ENCODE measurements at regions not wholly inside any gene's neighbourhood (a gene's known extent, or its start where the extent isn't known, plus 50 kb on each side); places are given as distances from the start of the nearest gene placed in this dataset.

DNA sequence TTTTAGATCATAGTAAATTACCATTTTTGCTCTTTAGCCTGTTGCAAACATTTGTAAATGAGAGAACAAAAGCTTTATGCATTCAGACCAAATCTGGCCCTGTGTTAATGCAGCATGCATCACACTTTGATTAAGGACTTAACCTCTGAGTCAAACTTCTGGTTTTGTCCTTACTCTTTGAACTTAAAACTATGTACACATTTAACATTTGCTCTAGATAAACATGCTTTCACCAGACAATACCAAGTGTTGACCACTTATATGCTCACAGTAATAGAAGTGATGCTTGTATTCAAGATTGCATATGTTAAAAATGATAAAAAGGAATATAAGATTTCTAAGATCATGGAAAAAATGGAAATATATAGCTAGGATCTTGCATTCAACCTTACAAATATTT is 1095.3 kb downstream of the ADGRL2 start:
- DNase-seq (ENCODE audit: low spot score) = no peak

- DNase-seq (ENCODE audit: low spot score) = no peak
Measured at GRCh38 chr1:82894635-82895034, 1093.9 kb downstream of the ADGRL2 start.

DNA sequence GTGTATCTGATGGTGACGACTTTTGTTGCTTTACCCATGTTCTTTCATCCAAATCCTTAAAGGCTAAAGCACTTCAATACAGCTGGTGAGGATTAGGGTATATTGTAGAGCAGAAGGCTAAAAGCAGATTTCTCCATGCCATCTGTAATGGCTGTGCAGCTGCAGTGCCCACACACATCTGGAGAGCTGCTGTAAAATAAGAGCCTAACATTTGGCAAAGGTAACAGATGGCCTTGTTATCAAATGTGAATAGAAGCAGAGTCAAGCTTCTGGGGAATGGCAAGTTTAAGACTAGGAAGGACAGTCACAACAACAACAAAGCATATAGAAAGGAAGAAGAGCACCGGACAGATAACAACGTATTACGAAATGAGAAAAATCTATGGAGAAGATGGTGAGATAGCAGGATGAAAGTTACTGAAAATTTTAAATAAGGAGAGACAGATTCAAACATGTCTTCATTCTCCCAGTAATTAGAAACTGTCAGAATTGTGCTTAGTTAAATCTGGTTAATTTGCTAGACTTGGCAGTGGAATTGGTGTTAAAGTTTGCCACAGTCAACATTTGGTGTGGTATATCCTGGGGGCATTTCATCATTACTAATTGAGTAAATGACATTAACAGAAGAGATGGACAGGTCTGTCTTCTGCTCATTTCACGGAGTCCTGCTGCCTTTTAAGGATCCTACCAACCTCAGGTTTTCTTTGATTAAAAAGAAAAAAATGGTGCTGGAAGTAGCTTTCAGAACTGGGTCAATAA is 1093.2 kb downstream of the ADGRL2 start:
- no peak for DNase-seq (ENCODE audit: low spot score)

DNA sequence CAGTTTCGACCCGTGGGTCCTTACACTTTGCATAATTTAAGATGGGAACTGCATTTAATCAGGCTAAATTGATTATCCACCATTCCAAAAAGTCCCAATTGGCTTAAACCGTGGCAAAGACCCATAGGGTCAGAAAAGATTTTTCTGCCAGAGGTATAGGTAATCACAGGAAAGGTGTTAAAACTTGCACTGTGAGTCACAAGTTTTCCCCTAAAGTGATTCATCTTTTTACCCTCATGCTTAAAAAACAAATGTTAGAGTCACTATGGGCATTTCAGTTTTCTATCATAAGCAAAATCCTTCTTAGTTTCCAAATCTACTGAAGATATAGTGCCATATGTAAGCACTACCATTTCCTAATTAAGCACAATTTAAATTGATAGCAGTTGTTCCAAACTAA is 1079.8 kb downstream of the ADGRL2 start:
- DNase-seq (ENCODE audit: low spot score) = no peak

GRCh38 chr1:82879701-82880305 is 1079.1 kb downstream of the ADGRL2 start:
- no peak for DNase-seq (ENCODE audit: low spot score)

DNA sequence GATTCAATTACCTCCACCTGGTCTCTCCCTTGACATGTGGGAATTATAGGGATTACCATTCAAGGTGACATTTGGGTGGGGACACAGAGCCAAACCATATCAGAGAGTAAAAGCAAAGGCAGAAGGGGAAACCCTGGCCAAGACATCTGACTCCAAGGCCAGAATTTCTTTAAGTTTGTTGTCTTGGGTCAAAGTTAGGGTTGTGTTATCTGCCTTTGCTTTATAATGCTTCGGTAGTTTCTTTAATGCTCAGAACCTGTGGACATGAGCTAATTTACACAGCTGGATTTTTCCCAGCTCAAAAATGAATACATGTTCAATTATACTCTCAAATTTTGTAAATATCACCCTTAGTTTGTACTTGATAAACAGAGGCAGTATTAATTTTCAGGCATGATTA is 1074.4 kb downstream of the ADGRL2 start:
- no peak for DNase-seq (ENCODE audit: low spot score)

- no peak for DNase-seq (ENCODE audit: low spot score)
Measured at GRCh38 chr1:82874041-82874440, 1073.3 kb downstream of the ADGRL2 start.

DNA sequence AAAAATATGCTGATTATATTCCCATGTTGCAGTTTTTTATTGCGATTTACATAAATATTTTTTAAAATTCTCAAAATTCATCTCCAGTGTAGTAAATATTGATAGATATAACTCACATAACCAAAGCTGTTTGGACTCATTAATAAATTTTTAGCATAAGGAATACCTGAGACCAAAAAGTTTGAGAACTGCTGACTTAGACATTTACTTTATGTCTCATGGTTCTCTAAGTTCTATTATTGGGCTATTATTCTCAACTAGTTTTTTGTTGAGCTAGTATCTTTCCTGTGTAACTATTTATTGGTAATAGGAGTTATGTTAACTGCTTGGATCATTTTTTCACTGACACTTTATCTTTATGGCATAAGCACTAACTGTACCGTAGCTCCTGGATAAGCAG is 1069.6 kb downstream of the ADGRL2 start:
- no peak for DNase-seq (ENCODE audit: low spot score)

DNA sequence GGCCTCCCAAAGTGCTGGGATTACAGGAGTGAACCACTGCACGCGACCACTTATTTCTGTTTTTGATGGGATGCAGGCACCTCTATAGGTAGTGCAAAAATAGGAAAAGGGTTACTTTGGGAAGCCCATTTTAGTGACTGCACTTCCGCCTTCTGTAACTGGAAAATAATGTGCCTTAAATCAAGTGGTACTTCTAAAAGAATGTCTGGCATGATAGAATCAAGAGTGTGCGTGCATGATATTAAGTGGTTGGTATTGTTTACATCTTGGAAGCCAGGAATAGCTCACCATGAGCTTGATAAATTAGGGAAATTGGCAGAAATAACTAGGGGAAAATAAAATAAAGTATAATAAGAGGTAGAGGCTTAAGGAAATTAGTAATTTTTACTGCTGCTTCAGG is 1067.0 kb downstream of the ADGRL2 start:
- DNase-seq (ENCODE audit: low spot score) = no peak

GRCh38 chr1:82861749-82862148 is 1061.0 kb downstream of the ADGRL2 start:
- no peak for DNase-seq (ENCODE audit: low spot score)

DNA sequence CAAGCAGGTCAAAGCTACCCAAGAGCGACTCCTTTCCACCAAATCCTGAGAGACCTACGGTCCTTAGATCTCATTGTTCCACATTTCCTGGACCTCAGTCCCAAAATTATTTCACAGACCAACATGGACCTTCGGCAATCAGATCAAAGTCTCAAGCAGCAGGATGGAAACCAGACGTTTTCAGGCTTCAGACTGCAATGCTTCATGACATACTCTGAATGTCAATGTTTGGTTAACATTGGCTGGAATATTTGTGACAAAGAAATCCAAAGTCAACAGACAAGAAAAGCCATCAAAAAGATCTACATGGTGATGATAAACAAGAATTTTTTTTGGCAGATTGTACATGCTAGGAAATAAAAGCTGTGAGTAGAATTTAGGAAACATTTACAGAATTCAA is 1057.3 kb downstream of the ADGRL2 start:
- DNase-seq (ENCODE audit: low spot score) = no peak

DNA sequence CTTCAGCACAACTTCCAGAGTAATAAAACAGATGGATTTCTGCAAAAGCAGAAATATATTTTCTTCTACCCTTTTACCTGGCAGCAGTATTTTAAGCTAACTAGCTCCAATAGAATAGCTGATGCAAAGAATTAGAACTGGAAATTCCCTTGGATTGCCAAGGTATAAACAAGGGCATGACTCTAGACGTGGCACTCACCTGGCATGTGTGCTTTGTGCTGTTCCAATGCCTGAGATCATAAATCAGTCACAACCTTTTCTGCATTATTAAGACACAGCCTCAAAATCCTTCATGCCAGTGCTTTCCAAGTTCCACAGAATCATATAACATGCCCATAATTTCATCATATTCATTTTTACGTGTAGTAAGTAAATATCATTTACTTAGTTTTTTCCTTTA is 1048.7 kb downstream of the ADGRL2 start:
- DNase-seq (ENCODE audit: low spot score) = no peak

DNA sequence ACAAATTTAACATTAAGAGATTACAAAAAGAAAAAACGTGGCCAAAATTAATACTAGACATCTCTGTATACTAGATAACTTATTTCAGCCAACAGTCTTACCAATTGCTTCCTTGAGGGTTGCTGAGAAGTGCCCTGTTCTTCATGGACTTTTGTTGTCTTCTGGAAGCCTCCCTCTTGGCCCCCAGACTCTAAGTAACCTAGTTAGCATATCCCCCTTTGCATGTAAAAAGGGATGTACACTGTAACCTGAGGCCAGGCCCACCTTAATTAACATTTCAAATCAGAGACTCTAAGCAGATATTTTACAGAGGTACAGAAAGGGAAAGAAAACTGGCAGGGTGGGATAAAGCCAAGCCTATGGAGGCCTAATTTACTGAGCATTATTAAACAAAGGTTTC is 1047.3 kb downstream of the ADGRL2 start:
- DNase-seq (ENCODE audit: low spot score) = no peak

DNA sequence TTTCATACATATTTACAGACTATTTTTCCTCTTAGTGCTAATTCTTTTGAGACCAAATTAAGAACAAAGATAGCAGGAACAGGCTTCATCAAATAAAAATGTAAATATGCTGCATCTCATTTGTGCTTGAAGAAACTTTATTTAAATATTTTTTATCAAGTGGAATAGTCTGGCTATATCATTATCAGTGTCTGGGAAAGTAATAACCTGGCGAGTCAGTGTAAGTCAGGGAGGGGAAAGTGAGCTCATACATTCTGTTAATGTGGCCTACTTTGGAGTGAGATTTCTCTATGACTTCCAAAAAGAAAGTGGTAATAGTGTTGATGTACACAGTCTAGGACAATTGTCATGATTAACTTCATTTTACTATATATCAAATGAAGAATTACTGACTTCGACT is 1045.1 kb downstream of the ADGRL2 start:
- DNase-seq (ENCODE audit: low spot score) = no peak

- DNase-seq (ENCODE audit: low spot score) = no peak
Measured at GRCh38 chr1:82844911-82845827, 1044.4 kb downstream of the ADGRL2 start.

DNA sequence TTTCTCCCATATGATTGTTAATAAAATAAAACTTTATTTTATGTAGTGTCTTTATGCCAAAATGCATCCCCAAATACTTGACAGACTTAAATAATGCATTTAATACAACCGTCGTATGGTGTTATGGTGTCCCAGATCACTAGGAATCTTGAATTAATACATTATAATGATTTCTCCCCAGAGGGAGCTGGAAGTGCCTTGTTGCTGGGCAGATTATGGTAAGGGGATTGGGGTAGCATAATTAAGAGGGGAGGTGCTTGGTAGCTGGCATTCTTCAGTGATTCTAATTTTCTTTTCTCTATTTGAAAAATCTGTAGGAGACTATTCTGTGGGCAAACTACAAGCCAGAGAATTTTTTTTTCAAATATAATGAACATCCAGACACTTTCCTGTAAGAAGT is 1043.7 kb downstream of the ADGRL2 start:
- no peak for DNase-seq (ENCODE audit: low spot score)

- no peak for DNase-seq (ENCODE audit: low spot score)
Measured at GRCh38 chr1:82843876-82844275, 1043.1 kb downstream of the ADGRL2 start.

GRCh38 chr1:82840192-82840591 is 1039.5 kb downstream of the ADGRL2 start:
- DNase-seq (ENCODE audit: low spot score) = no peak

DNA sequence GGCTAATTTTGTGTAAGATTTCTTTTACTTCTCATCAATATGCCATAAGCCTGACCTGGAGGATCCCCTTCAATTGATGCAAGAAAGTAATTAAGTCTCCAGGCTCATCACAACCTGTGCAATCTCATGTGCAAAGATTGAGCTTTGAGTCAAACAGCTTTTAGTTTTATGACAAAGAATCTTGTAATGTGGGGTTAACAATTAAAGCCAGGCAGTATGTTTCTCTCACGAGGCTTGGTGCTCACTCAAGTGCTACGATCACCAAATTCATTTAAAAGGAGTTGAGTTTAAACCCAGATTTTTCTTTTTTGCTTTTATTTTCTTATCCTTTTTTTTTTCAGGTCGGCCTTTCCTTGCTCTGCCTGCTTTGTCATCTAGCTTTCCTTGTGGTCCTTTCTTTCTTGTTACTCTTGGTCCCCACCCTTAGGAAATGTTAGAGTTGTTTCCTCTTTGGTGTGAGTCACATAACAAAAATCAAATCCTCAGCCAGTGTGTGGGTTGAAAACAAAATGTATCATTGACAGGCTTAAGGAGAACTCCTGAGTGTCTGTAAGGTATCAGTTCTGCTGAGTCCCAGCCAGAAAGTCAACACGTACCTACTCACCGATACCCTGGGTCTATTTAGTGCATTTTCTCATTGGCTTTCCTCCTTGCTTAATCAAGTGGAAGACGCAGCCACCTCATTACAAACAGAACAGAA is 1037.2 kb downstream of the ADGRL2 start:
- DNase-seq (ENCODE audit: low spot score) = peak; percentile 24

GRCh38 chr1:82836973-82837680 is 1036.4 kb downstream of the ADGRL2 start:
- no peak for DNase-seq (ENCODE audit: low spot score)

GRCh38 chr1:82836213-82836972 is 1035.7 kb downstream of the ADGRL2 start:
- DNase-seq (ENCODE audit: low spot score) = no peak

Data from A172 (cell line).